Esophagus squamous epithelium (tissue), 4 donors: ENCODE measurements at regions not wholly inside any gene's neighbourhood (a gene's known extent, or its start where the extent isn't known, plus 50 kb on each side); places are given as distances from the start of the nearest gene placed in this dataset.

Experiments
- POLR2A ChIP-seq, 4 donors: fragments of 450-650 bp; IDR thresholded peaks; one replicate each; pipeline ENCODE4 v1.6.1; 2017; ENCODE audit warnings: antibody characterized with exemption in 4 of 4, mild to moderate bottlenecking in 4 of 4, moderate library complexity in 3 of 4
- TF ChIP-seq, protein P1 (sequence below), 6 experiments: fragments of 450-650 bp in 4 of 6; fragments of 200-600 bp in 2 of 6; sonication (generic) in 2 of 6; IDR thresholded peaks; one replicate each; pipeline ENCODE4 v1.5.1; 2016 to 2019; ENCODE audit warnings: antibody characterized with exemption in 6 of 6, mild to moderate bottlenecking in 4 of 6, moderate library complexity in 4 of 6

DNA sequence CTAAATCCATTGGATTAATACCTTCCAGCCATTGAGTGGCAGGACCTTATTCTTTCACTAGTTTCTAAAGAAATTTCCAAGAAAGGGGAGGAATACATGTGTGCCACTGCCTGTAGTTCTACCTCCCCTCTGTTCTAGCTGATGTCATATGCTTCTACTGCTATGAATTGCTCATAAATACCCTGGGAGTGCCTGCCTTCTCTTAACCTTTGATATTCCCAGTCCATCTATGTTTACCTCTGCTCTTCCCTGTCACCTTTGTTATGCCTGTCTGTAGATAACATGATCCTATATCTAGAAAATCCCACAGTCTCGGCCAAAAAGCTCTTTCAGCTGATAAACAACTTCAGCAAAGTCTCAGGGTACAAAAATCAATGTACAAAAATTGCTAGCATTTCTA, 486.9 kb upstream of the ARRDC4 start:
- TF ChIP-seq, protein P1, sequence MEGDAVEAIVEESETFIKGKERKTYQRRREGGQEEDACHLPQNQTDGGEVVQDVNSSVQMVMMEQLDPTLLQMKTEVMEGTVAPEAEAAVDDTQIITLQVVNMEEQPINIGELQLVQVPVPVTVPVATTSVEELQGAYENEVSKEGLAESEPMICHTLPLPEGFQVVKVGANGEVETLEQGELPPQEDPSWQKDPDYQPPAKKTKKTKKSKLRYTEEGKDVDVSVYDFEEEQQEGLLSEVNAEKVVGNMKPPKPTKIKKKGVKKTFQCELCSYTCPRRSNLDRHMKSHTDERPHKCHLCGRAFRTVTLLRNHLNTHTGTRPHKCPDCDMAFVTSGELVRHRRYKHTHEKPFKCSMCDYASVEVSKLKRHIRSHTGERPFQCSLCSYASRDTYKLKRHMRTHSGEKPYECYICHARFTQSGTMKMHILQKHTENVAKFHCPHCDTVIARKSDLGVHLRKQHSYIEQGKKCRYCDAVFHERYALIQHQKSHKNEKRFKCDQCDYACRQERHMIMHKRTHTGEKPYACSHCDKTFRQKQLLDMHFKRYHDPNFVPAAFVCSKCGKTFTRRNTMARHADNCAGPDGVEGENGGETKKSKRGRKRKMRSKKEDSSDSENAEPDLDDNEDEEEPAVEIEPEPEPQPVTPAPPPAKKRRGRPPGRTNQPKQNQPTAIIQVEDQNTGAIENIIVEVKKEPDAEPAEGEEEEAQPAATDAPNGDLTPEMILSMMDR (IDR thresholded peaks at IDR 0.05) = no peak
- TF ChIP-seq POLR2A (IDR thresholded peaks at IDR 0.05) = no peak
